ENCODE measurements at regions not wholly inside any gene's neighbourhood (a gene's known extent, or its start where the extent isn't known, plus 50 kb on each side); places are given as distances from the start of the nearest gene placed in this dataset.

GRCh38 chr16:6524501-6524900 lies 808.1 kb upstream of the RBFOX1 start:
- no peak for DNase-seq (ENCODE audit: low read depth, low spot score)
- POLR2A ChIA-PET: no interaction called here
- TF ChIP-seq CTCF (IDR thresholded peaks at IDR 0.05; ENCODE audit: insufficient read depth, low read length, missing control alignments): no peak
- CTCF ChIA-PET: no interaction called here
- H3K4me3 ChIP-seq (ENCODE audit: low read depth, low read length): no peak overlapping the region

- DNase-seq (ENCODE audit: low read depth, low spot score): no peak
- POLR2A ChIA-PET: no interaction called here
- no peak for TF ChIP-seq CTCF (IDR thresholded peaks at IDR 0.05; ENCODE audit: insufficient read depth, low read length, missing control alignments)
- no peak overlapping the region for H3K4me3 ChIP-seq (ENCODE audit: low read depth, low read length)
- CTCF ChIA-PET: no interaction called here
These were observed 815.5 kb upstream of the RBFOX1 start for GRCh38 chr16:6517020-6517720.

GRCh38 chr16:6512512-6512911 lies 820.1 kb upstream of the RBFOX1 start:
- TF ChIP-seq CTCF (IDR thresholded peaks at IDR 0.05; ENCODE audit: insufficient read depth, low read length, missing control alignments): no peak
- ChIA-PET CTCF (no interaction called here), POLR2A (no interaction called here)
- H3K4me3 ChIP-seq (ENCODE audit: low read depth, low read length): no peak overlapping the region
- DNase-seq (ENCODE audit: low read depth, low spot score): no peak

GRCh38 chr16:6510261-6510660 lies 822.4 kb upstream of the RBFOX1 start:
- CTCF ChIA-PET: no interaction called here
- POLR2A ChIA-PET: no interaction called here
- DNase-seq (ENCODE audit: low read depth, low spot score): no peak
- no peak for TF ChIP-seq CTCF (IDR thresholded peaks at IDR 0.05; ENCODE audit: insufficient read depth, low read length, missing control alignments)
- H3K4me3 ChIP-seq (ENCODE audit: low read depth, low read length): no peak overlapping the region

- no peak overlapping the region for H3K4me3 ChIP-seq (ENCODE audit: low read depth, low read length)
- no peak for DNase-seq (ENCODE audit: low read depth, low spot score)
- TF ChIP-seq CTCF (IDR thresholded peaks at IDR 0.05; ENCODE audit: insufficient read depth, low read length, missing control alignments): no peak
- ChIA-PET CTCF (no interaction called here), POLR2A (no interaction called here)
These were observed 833.2 kb upstream of the RBFOX1 start for GRCh38 chr16:6499413-6499812.

GRCh38 chr16:6498858-6499257 lies 833.8 kb upstream of the RBFOX1 start:
- H3K4me3 ChIP-seq (ENCODE audit: low read depth, low read length): no peak overlapping the region
- POLR2A ChIA-PET: no interaction called here
- TF ChIP-seq CTCF (IDR thresholded peaks at IDR 0.05; ENCODE audit: insufficient read depth, low read length, missing control alignments): no peak
- CTCF ChIA-PET: no interaction called here
- DNase-seq (ENCODE audit: low read depth, low spot score): no peak

Measured in AG04449 (cell line).